Occipital lobe (tissue), 1 donor: ENCODE measurements at regions not wholly inside any gene's neighbourhood (a gene's known extent, or its start where the extent isn't known, plus 50 kb on each side); places are given as distances from the start of the nearest gene placed in this dataset.

Experiments used
- DNase-seq: peaks from one replicate; lab custom pipeline; 2025; lab: John Stamatoyannopoulos, UW

DNA sequence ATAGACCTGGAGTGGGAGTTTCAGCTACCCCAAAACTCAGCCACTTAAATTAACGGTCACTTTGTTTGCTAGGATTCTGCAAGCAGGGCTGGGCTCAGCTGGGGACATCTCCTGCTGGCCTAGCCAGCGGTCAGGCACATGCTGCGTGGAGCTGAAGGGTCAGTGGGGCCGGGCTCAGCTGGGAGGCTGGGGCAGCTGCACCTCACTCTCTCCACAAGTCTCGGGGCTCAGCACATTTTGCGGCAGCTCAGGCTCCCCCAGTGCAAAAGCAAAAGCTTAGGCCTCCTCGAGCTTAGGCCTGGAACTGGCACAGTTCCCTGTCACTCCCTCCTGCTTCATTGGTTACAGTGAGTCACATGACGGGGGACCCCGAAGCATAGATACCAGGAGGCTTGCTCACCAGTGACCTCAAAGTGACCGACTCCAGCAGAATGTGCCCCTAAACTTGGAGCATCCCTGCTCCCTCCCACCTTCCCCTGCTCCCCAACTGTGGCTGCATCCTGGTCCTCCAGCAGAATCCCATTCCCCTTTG, 80.6 kb upstream of the CST7 start:
- DNase-seq: no peak

DNA sequence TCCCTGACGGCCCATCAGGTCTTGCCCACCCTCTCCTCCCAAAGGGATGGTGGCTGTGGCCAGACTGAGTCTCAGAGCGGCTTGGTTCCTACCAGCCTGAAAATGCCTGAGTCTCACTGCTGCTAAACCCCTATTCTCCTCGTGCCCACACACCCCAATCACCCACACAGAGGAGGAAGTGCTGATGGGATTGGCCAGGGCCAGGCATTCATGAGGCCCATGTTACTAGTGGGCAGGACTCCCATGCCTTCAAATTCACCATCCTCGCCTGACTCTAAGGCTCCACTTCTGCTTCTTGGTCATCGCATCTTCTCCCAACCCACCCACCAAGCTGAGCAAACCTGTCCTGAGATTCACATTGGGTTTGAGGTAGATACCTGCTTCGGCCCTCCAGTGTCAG, 80.1 kb upstream of the CST7 start:
- DNase-seq: no peak

DNA sequence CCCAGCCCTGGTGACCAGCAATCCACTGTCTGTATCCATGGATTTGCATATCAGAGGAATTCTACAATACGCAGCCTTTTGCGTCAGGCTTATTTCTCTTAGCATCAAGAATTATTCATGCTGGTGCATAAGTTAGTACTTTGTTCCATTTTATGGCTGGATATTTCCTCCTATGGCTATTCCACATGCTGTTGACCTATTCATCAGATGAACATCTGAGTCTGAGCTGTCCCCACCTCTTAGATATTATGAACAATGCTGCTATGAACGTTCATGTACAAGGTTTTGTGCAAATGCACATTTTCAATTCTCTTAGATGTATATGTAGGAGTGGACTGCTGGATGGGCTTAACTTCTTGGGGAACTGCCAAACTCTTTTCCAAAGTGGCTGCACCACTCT, 79.0 kb upstream of the CST7 start:
- no peak for DNase-seq

DNA sequence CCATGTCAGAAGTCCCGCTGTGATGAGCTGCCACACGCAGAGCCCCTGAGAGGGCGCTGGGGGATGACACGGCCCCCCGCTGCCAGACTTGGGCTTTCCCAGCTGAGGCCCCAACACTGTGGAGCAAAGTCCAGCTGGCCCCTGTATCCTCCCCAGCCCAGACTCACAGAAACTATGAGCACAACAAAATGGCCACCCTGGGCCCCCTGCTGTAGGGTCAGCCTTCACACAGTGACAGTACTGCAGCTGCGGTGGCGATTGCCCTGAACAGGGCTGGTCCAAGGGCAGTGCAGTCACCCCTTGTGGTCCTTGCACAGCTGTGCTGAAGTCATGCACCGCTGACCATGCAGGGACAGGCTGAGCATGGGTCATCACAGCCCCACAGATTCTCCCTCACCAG, 78.2 kb upstream of the CST7 start:
- DNase-seq: no peak

DNA sequence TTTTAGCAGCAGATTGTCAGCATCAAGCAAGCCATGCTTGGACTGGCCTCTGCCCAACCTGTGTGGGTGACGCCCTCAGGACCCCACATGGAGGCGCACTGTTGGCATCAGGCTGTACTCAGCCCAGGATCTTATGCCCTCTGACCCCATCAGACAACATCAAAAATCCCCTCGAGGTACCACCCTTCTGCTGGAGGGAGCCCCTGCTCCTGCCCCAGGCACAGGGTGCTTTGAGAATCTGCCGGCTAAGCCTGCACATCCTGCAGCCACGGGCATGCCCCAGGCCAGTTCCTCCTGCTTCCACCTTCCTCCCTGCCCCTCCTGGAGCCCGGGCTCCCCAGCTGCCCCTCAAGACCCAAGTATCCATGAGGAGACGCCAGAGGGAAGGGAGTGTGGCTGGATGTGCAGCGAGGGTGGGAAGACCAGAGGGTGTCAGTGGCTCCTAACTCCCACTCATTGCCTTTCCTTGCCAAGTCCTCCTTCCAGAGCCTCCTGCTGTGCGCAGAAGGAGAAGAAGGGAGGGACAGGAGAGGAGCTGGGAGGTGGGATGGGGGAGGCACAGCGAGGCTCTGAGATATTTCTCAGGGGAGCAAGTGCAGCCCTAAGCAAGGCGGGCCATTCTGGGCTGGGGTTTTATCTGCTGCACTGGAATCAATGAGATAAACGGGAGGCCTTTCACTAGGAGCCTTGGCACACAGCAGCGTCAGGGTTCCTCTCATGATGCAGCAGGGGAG, 77.4 kb upstream of the CST7 start:
- peak; percentile 29 for DNase-seq

DNA sequence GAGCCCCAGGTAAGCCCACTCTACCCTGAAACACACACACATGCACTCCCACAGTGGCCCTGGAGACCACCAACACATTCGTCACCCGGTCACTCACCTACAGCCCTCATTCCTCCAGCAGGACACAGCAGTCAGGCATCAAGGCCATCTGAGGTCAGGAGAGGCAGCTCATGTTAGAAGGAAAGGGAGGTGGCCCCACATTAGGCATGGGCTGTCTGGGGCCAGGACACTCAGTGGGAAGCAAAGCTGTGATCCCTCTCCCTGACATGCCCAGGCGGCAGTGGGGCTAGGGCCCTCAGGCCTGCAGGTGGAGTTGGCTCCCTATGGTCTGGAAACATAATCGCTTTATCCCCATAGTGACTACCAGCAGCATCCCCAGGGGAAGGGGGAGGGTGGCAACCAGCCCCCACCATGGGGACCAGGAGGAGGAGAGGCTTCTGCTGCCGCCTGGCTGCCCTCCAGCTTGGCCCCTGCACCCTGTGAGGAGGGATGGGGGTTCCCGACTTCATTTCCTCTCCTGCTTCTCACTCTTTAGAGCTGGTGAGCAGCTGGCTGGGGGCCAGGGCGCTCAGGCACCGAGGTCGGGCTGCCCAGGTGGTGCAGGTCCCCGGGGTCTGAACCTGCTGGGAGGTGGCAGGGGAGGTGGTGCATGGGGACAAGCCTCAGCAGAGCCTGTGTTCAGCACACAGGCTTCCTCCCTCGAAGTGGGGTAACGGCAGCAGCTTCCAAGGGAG, 76.6 kb upstream of the CST7 start:
- DNase-seq: no peak

DNA sequence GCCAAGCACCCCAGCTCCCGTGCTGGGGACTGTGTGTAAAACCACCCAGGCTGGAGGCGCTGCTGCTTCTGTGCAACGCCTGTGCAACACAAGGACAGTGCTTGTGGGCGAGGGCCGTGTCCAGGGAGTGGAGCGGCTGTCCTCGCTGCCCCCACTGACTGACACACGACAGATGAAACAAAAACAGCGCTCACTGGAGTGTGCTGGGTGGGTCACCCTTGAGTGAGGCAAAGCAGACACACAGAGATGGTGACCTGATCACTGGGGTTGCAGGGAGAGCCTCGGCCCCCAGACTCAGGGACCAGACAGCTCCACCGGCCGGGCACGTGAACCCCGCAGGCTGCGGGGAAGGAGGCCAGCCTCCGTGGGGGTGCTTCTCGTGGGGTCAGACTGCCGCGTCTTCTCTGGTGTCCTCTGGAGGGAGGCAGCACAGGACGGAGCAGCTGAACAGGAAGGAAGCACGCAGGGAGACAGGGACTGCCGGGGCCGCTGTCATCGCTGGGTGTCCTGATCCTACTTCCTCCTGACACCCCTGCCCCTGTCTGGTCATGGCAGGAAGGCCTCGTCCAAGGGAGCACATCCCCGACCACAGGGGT, 75.9 kb upstream of the CST7 start:
- no peak for DNase-seq

DNA sequence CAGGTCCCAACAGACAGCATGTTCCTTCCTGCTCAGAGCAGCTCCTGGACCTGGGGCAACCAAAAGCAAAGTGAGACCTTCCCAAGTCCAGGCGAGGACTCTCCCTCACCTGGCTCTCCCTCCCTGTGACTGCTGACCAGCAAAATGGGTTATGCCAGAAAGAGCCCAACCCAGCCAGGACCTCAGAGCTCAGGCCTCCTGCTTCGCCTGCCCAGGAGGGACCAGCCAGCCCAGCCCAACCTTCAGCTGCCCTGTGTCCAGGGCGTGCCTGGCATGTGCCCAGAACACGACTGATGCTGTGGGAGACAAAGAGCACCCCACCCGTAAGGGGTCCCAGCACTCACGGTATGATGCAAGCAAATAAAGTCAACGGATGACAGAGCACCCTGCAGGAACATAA, 74.0 kb upstream of the CST7 start:
- no peak for DNase-seq

DNA sequence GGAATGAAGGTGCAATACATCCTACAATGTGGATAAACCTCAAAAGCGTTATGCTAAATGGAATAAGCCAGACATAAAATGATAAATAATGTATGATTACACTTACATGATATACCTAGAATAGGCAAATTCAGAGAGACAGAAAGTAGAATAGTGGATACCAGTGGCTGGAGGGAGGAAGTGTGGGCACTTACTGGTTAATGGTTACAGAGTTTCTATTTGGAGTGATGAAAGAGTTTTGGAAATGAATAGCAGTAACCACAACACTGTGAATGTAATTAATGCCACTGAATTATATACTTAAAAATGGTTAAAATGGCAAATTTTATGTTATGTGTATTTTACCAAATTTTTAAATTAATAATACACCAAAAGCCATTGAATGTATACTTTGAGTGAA, 71.4 kb upstream of the CST7 start:
- no peak for DNase-seq

DNA sequence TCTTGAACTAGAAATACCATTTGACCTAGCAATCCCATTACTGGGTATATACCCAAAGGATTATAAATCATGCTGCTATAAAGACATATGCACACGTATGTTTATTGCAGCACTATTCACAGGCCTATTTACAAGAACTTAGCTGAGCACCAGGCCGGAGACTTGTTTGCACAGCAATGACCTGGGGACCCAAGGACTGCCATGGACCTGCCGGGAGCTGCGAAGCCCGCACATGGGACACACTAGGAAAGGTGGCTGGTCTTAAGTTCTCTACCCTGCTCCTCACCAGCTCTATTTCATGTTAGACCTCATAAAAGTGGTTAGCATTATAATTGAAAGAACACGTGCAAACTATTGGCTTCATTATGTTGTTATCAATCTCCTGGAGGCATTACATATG, 70.4 kb upstream of the CST7 start:
- no peak for DNase-seq

DNA sequence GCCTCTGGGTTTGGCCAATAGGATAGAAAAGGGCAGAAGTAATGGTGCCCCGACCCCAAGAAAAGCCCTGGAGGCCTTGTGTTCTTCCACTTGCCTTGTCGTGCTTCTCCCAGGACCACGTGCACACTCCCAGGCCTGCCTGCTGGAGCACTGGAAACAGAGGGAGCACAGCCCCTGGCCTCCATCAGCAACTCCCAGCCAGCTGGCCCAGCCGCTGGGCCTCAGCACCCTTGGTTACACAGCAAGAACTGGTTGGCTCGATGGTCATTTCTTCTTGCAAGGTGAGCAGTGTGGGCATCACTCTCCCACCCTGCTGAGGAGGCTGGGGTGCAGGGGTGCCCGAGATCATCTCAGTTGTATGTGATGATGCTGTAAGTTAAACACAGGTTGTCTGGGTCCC, 69.2 kb upstream of the CST7 start:
- DNase-seq: no peak

DNA sequence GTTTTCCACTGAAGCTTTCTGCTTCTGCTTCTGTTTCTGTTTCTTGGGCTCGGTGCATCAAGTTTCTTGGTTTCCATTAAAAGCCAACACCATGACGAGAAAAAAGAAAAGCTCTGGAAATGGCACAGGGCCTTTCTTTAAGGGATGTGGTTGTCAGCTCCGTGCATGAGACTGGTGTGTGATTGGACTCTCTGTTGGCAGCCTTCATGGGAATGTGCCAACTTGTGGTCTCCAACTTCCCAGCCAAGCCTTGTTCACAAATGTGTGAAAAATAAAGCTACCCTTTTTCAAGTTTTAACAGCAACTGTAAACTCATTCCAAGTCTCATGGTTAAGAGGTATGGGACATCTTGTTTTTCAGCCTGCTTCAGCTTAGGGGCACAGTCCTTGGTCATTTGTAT, 68.7 kb upstream of the CST7 start:
- no peak for DNase-seq

DNA sequence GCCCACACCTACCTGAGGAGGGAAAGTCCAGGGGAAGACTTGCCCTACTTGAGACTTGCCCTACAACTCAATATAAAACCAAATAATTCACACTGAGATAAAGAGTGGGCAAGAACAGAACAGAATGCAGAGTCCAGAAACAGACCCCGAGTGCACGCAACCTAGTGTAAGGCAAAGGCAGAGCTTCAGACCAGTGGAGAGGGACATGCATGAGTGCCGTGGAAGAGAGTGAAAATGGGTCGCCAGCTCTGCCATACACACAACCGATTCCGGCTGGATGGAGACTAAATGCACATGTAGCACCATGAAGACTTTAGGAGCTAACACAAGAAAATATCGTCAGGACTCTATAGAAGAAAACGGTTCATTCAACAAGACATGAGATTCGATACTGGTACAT, 58.8 kb upstream of the CST7 start:
- DNase-seq: no peak

DNA sequence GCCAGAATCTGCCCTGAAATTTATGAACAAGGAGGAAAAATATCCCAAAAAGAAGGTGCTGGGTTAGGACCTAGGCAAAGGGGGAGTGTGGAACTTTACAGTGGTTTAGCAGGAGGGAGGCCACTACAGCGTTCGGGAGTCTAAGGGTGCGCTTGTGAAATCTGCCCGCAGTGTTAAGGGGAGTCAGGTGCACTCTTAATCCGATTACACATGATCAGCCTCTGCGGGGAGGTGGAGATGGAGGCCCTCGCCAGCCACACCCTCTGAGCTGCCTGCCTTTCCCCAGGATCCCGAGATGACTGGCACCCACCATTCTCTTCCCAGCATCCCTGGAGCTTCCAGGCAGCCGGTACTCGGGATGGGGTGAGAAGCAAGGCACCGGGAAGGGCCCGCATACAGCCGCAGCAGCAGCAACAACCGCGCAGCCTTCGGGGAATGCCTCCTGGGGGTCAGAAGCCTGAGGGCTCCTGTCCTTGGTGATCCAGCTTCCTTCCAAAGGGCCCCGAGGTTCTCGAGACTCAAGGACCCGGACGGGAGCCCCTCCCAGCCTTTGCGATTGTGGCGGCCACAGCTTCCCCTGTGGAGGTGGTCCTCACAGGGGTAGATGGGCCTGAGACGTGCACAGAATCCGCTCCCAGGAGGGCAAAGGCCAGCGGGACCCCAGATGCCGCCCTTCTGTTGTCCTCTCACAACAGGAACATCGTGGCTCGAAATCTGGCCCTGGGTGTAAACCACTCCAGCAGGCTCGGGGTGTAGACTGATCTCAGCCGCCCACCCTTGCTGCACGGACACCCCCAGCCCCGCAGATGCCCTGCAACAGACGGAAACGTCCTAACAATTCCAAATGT, 57.3 kb upstream of the CST7 start:
- DNase-seq: no peak

DNA sequence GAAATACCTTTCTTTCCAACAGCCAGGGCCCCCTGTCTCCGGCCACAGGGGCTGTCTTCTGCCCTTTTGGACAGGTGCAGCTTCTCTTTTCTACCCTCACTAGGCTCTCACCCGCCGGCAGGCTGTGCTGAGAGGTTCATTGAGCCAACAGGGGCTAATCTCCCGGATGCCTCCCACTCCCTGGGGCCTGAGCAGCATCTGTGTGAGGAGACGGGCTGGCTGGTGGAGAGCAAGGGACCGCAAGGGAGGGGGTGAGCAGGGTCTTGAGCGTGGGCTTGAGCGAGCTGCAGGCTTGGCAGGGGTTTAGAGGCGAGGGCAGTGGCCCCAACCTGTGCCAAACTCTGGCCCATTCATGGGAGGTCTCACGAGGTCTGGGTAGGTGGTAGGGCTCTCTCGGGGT, 56.5 kb upstream of the CST7 start:
- no peak for DNase-seq

DNA sequence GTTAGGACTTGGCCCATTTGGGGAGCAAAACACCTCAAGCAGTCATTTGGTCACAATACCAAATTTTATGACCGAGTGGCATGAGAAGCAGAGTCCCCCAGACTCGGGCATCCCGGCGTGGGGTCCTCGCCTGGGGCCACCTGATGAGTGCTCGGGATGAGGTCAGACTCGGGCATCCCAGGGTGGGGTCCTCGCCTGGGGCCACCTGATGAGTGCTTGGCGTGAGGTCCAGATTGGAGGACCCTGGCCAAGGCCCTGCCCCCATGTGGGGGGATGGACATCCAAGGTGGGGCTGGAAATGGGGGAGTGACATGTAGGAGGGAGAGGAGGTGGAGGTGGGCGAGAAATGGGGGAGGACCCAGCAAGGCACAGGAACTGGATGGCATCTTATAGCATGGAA, 56.1 kb upstream of the CST7 start:
- DNase-seq: no peak

DNA sequence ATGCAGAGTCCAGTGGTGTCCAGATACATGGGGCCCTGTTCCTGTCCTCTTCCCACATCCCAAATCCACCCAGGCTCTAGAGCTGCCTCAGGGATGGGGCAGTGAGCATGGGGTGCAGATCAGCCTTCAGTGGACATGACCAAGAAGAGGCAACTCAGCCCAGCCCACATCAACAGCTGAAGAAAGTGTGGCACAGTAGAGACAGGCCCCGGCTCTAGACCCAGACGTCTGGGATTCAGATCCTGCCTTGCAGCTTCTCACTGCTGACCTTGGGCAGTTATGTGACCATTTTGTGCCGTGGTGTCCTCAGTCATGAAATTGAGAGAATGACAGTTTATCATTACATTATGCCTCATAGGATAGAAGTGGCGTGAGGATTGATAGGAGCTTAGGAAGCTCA, 54.6 kb upstream of the CST7 start:
- DNase-seq: no peak

DNA sequence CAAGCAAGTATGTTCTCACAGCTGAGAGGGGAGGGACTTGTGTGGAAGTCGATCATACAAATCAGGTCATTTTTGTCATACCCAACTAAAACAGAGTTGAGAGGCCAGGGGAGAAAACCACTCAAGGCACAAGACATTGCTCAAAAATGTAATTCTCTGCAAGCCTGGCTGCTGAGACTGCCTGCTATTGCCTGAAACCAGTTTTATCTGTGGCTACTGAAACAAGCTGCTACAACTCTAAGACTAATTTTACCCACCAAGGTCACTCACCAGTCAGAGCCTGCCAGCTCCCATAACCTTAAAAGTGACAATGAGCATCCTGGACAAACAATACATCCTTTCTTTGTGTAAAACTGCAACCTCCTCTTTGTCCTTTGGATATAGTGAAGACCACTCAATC, 54.1 kb upstream of the CST7 start:
- no peak for DNase-seq

DNA sequence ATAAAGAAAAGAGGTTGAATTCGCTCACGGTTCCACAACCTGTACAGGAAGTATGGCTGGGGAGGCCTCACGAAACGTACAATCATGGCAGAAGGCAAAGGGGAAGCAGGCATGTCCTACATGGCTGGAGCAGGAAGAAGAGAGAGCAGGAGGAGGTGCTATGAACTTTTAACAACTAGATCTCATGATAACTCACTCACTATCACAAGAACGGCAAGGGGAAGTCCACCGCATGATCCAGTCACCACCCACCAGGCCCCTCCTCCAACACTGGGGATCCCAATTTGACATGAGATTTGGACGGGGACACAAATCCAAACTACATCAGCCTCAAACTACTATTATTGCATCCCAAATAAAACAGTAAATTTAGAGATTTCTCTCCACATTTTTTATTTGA, 53.6 kb upstream of the CST7 start:
- no peak for DNase-seq

DNA sequence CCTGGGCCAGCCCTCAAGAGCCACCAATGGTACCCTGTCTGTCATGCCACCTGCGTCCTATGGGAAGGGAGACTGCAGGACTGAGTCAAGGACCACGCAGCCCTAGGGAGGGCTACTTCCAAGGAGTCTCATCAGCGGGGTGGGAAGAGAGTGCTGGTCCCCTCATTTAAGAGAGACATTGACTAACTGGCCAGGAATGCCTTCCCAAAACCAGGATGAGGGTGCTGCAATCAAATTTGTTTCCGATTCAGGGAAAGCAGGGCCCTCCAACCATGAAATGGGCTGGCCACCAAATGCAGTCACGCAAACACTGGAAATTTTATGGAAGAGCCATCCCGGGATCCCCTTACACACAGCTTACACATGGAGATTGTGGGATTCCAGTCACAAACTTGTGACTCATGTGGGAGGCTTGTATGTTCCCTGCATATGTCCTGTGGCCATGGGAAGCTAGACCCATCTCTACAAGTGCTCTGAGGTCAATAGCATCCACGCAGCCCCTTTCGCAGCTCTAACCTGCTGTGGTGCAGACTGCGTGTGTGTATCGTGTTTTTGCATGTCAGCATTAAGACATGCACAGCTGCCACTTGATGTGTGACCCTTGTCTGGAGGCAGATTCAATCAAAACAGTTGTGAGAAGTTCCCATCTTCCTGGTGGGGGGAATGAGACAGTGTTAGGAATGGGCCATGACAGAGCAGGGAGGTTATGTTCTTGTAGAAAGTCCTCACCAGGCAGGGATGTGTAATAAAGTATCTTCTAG, 53.0 kb upstream of the CST7 start:
- DNase-seq: no peak

DNA sequence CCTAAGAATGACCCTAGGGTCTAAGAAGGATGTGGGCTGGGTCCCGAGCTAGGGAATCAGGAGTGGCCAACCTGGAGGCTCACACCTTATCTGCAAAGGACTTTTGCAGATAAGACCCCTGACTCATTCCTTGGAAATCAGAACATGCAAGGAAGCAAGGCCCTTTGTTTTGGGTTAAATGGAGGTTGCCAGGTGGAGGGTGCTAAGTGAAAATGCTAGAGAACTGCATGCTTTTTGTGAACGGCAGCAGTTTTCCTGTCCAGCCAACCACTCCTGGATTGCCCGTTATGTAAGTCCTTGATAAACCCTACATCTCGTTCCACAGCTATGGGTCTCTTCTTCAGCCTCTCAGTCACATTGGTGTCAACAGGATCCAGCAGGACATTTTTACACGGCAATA, 52.1 kb upstream of the CST7 start:
- DNase-seq: no peak
